ENCODE measurements at regions not wholly inside any gene's neighbourhood (a gene's known extent, or its start where the extent isn't known, plus 50 kb on each side); places are given as distances from the start of the nearest gene placed in this dataset.

DNA sequence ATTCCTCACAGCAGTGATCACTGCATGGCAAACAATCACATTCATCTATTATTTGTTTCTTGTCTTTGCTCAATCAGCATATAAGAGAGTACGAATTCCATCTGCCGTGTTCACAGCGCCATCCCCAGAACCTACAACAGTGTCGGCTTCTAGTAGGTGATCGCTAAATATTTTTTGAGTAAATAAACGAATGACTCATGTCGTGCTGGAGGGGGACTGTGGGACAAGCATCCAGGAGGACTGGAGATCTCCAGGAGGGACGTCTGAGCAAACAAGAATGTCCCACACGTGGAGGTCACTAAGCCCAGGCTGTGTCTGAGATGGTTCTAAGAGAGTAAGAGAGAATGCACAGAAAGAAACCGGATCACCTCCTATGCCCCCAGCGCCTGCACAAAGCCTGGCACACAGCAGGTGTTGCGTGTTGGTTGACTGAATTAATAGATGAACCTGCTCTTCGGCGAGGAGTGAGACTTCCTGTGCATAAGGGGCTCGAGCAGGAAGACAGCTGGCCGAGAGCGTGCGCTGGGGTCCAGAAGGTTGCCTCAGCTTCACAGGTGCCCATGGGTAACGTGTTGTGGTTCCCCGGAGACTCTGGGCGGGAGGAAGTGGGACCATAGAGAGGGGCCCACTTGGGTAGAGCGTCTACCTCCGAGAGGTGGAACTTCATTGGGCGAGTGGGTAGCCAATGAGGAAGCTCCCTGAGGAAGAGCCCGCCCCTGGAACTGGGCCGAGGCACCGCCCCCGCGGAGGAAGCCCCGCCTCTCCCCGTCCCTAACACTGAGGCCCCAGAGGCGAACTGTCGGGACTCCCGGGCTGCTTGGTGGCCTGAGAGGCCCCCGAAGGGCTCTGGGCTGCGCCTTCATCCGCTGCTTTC, 193.0 kb downstream of the MELK start:
- WGBS = 6% methylated on average over 37 of the region's 37 CpGs
- peak; percentile 31 for DNase-seq (ENCODE audit: low spot score)
- Histone ChIP-seq H3K4me3 (peak overlapping the region in 1 of 2 donors; percentile 10), H3K27me3 (replicated peaks; ENCODE audit: insufficient read depth) (peaks cover 10% of the 10 kb centered on the region), H3K4me1 (replicated peaks) (no peaks in the 10 kb centered on the region), H3K27ac (no peak overlapping the region), H3K36me3 (no peaks in the 10 kb centered on the region), H3K9me3 (no peaks in the 10 kb centered on the region)
- TF ChIP-seq POLR2AphosphoS5 (IDR thresholded peaks at IDR 0.05) = no peak
- no peak for TF ChIP-seq POLR2A (IDR thresholded peaks at IDR 0.05)
- TF ChIP-seq, protein P1, sequence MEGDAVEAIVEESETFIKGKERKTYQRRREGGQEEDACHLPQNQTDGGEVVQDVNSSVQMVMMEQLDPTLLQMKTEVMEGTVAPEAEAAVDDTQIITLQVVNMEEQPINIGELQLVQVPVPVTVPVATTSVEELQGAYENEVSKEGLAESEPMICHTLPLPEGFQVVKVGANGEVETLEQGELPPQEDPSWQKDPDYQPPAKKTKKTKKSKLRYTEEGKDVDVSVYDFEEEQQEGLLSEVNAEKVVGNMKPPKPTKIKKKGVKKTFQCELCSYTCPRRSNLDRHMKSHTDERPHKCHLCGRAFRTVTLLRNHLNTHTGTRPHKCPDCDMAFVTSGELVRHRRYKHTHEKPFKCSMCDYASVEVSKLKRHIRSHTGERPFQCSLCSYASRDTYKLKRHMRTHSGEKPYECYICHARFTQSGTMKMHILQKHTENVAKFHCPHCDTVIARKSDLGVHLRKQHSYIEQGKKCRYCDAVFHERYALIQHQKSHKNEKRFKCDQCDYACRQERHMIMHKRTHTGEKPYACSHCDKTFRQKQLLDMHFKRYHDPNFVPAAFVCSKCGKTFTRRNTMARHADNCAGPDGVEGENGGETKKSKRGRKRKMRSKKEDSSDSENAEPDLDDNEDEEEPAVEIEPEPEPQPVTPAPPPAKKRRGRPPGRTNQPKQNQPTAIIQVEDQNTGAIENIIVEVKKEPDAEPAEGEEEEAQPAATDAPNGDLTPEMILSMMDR (IDR thresholded peaks at IDR 0.05) = no peak
- intact Hi-C loops (cut with DNase I) = no loop called here

DNA sequence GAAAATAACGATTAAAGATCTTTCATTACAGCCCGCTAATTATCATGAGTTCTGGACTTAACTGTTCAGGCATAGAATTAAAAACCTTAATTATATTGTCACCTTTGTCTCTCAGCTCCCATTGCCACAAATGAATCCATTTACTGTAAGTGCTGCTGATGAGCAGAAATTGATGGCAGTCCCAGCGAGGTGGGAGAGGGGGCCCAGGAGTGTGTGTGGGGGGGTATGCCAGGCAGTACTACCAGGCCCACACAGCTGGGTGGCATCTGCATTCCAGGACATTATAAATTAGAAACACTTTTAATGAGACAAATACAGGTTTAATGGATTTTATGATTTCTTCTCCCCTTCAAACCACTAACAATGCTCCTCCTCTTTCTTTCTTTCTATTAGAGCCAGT, 196.0 kb downstream of the MELK start:
- no peak overlapping the region for H3K4me3 ChIP-seq
- TF ChIP-seq, protein P1 (IDR thresholded peaks at IDR 0.05) = no peak
- TF ChIP-seq POLR2AphosphoS5 (IDR thresholded peaks at IDR 0.05) (no peak), POLR2A (IDR thresholded peaks at IDR 0.05) (no peak)
- H3K9me3 ChIP-seq = no peaks in the 10 kb centered on the region
- DNase-seq (ENCODE audit: low spot score) = no peak
- no peaks in the 10 kb centered on the region for H3K4me1 ChIP-seq (replicated peaks)
- no peak overlapping the region for H3K27ac ChIP-seq
- peaks cover 2% of the 10 kb centered on the region for H3K27me3 ChIP-seq (replicated peaks; ENCODE audit: insufficient read depth)
- 81% methylated on average over 3 of the region's 3 CpGs for WGBS
- H3K36me3 ChIP-seq = no peaks in the 10 kb centered on the region
- intact Hi-C loops (cut with DNase I) = no loop called here

- Histone ChIP-seq H3K27ac (no peak overlapping the region), H3K9me3 (no peaks in the 10 kb centered on the region), H3K4me1 (replicated peaks) (no peaks in the 10 kb centered on the region), H3K4me3 (no peak overlapping the region), H3K36me3 (no peaks in the 10 kb centered on the region), H3K27me3 (replicated peaks; ENCODE audit: insufficient read depth) (no peaks in the 10 kb centered on the region)
- intact Hi-C loops (cut with DNase I) = no loop called here
- no peak for DNase-seq (ENCODE audit: low spot score)
- TF ChIP-seq POLR2AphosphoS5 (IDR thresholded peaks at IDR 0.05) (no peak), POLR2A (IDR thresholded peaks at IDR 0.05) (no peak)
- TF ChIP-seq, protein P1 (IDR thresholded peaks at IDR 0.05) = no peak
- 69% methylated on average over 9 of the region's 9 CpGs for WGBS
Measured at GRCh38 chr9:36770025-36770424, 197.3 kb downstream of the MELK start.

DNA sequence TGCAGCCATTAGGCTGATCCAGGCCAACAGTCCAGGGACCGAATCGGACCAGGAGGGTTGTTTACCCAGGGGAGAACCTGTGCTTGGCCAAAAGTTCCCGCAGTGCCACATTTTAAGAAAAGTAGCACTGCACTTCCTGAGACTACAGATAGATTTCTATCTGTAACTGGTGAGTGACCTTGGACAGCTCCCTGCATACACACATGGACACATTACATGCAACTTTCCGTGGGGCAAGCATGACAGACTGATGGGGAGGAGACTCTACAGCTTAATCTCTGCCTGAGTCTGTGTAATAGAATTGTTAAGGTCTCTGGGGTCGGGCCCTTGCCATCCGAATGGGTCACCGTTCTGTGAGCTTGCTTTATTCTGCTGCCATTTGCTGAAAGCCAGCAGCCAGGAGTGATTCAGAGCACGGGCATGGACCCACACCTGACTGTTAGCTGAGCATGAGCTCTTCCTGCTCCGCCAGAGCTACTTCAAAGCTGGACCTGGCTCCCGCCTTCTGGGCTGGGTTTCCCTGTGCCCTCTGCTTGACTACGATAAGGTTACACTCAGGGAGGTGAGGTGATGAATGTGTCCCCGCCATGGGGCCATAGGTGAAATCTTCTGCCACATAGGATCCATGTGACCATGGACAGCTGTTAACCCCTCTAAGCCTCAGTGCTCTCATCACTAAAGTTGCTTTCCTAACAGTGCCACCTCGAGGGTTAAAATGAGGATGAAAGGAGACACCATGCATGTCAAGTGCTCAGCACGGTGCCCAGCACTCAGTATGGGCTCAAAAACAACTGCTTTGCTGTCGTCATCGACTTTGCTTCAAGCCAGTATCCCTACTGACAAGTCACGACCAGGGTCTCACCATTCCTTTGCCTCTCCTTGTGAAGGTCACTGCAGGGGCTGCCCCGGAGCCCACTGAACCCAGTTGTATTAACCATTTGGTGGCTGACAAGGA, 200.0 kb downstream of the MELK start:
- H3K27me3 ChIP-seq (replicated peaks; ENCODE audit: insufficient read depth) = no peaks in the 10 kb centered on the region
- TF ChIP-seq POLR2AphosphoS5 (IDR thresholded peaks at IDR 0.05) = no peak
- TF ChIP-seq, protein P1 (IDR thresholded peaks at IDR 0.05) = no peak
- TF ChIP-seq POLR2A (IDR thresholded peaks at IDR 0.05) = no peak
- no peak overlapping the region for H3K4me3 ChIP-seq
- H3K9me3 ChIP-seq = no peaks in the 10 kb centered on the region
- no peaks in the 10 kb centered on the region for H3K4me1 ChIP-seq (replicated peaks)
- no peaks in the 10 kb centered on the region for H3K36me3 ChIP-seq
- 20% methylated on average over 18 of the region's 18 CpGs for WGBS
- intact Hi-C loops (cut with DNase I) = no loop called here
- DNase-seq (ENCODE audit: low spot score) = no peak
- H3K27ac ChIP-seq = no peak overlapping the region

Data from prostate gland (tissue), 2 donors.